OCI-LY7 (cell line): ENCODE measurements at regions not wholly inside any gene's neighbourhood (a gene's known extent, or its start where the extent isn't known, plus 50 kb on each side); places are given as distances from the start of the nearest gene placed in this dataset.

Source experiments
- BruUV-seq: library from RNA; stranded (reverse); fragments of 400-500 nt; replicated peaks from 2 replicates; lab custom pipeline; 2021; lab: Mats Ljungman, UMichigan
- CTCF ChIA-PET: fragments of 300-600 bp; sonication (Branson Sonifier 250); formaldehyde crosslinking; loops from one replicate; lab custom pipeline; 2022; ENCODE audit warnings: antibody characterized with exemption; ENCODE audit not compliant: unreplicated experiment; lab: Charles Lee
- POLR2A ChIA-PET: fragments of 300-600 bp; sonication (Branson Sonifier 250); formaldehyde crosslinking; loops from one replicate; lab custom pipeline; 2022; ENCODE audit warnings: antibody characterized with exemption; lab: Charles Lee
- DNase-seq: peaks from one replicate; pipeline ENCODE4 v3.0.0-alpha.2; 2015; ENCODE audit warnings: low spot score
- H2AFZ ChIP-seq: fragments of 200-600 bp; sonication (generic), shearing (Covaris generic); 2 replicates; pipeline ENCODE4 v1.6.1; 2014; ENCODE audit warnings: mild to moderate bottlenecking, antibody characterized with exemption, low read length, moderate library complexity
- H3K27ac ChIP-seq: fragments of 200-600 bp; sonication (generic); 2 replicates; pipeline ENCODE4 v1.5.1; 2014; ENCODE audit warnings: mixed run types, low read depth, mild to moderate bottlenecking, moderate library complexity, low read length, inconsistent platforms; ENCODE audit not compliant: poor library complexity, severe bottlenecking
- H3K36me3 ChIP-seq: fragments of 200-600 bp; sonication (generic); 2 replicates; pipeline ENCODE4 v1.6.1; 2014; ENCODE audit warnings: mild to moderate bottlenecking, antibody characterized with exemption, low read length, moderate library complexity, mixed read lengths; ENCODE audit not compliant: insufficient read depth
- H3K4me1 ChIP-seq: fragments of 200-600 bp; sonication (generic); 2 replicates; pipeline ENCODE4 v1.5.1; 2014; ENCODE audit warnings: mild to moderate bottlenecking, low read length; ENCODE audit not compliant: insufficient read depth, poor library complexity, severe bottlenecking
- H3K4me2 ChIP-seq: fragments of 200-600 bp; sonication (generic); 2 replicates; pipeline ENCODE4 v1.6.1; 2014; ENCODE audit warnings: mild to moderate bottlenecking, low read length
- H3K4me3 ChIP-seq: fragments of 200-600 bp; sonication (generic); 2 replicates; pipeline ENCODE4 v1.5.1; 2014; ENCODE audit warnings: mild to moderate bottlenecking, low read depth, low read length; ENCODE audit not compliant: poor library complexity, severe bottlenecking
- H3K79me2 ChIP-seq: fragments of 200-600 bp; sonication (generic); 2 replicates; pipeline ENCODE4 v1.6.1; 2016; ENCODE audit warnings: low read depth, mild to moderate bottlenecking, low read length, moderate library complexity, mixed read lengths; ENCODE audit not compliant: insufficient read depth
- H3K9me2 ChIP-seq: fragments of 200-600 bp; sonication (generic); 2 replicates; pipeline ENCODE4 v1.6.1; 2016; ENCODE audit warnings: mild to moderate bottlenecking, low read length, mixed read lengths; ENCODE audit not compliant: insufficient read depth
- H3K9me3 ChIP-seq: fragments of 200-600 bp; sonication (generic); 2 replicates; pipeline ENCODE4 v1.6.1; 2014; ENCODE audit warnings: mild to moderate bottlenecking, mixed run types, low read length, mixed read lengths
- H4K20me1 ChIP-seq: fragments of 200-600 bp; sonication (generic); 2 replicates; pipeline ENCODE4 v1.6.1; 2014; ENCODE audit warnings: mild to moderate bottlenecking, antibody characterized with exemption, low read length, moderate library complexity, mixed read lengths; ENCODE audit not compliant: insufficient read depth
- EZH2phosphoT487 ChIP-seq: fragments of 200-600 bp; sonication (generic); IDR thresholded peaks from 2 replicates; pipeline ENCODE4 v1.6.1; 2018; ENCODE audit warnings: low read depth, borderline replicate concordance, mild to moderate bottlenecking, mixed run types, antibody characterized with exemption, low read length, moderate library complexity, mixed read lengths
- intact Hi-C: fragments of 100-400 bp; cut with micrococcal nuclease; formaldehyde crosslinking; loops from one replicate; pipeline ENCODE4 v1.10.0; 2022; ENCODE audit not compliant: unreplicated experiment
- TF ChIP-seq, protein P1 (sequence below): fragments of 200-600 bp; sonication (generic); conservative IDR thresholded peaks from 2 replicates; pipeline ENCODE4 v1.5.1; 2014; ENCODE audit warnings: mild to moderate bottlenecking, antibody characterized with exemption, low read length, moderate library complexity, mixed read lengths

DNA sequence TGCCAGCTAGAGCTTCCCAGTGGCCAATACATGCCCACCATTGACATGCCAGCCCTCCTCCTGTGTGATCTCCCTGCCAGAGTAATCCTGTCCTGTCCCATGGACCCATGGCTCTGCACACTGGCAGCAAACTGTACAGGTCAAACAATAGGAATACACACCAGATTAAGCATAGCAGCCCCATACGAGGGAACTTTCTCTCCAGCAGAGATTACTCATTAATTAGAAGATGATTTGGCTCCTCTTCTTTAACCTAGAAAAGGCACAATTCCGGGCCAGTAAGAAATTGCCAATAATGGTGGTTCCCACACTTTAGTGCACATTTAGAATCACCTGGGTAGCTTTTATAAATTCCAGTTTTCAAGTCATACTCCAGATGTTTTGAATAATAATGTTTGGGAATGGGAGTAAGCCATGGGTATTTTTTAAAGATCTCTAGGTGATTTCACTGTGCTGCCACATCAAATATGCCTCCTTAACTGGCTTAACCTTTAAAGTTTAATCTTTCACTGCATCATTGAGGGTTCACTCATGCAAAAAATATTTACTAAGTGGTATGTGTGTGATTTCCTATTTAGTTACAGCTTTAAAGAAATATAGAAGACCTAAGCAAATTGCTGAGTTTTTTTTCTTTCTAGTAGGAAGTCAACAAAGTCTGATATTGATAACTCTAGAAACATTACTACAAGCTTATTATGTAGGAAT, 277.6 kb upstream of the NWD2 start:
- ChIA-PET CTCF (no interaction called here), POLR2A (no interaction called here)
- no peaks in the 10 kb centered on the region for H3K9me3 ChIP-seq
- H3K4me2 ChIP-seq: no peak overlapping the region
- H3K9me2 ChIP-seq: no peaks in the 10 kb centered on the region; the same call in 1 of the 2 replicates
- no peak overlapping the region for H3K4me3 ChIP-seq
- TF ChIP-seq, protein P1, sequence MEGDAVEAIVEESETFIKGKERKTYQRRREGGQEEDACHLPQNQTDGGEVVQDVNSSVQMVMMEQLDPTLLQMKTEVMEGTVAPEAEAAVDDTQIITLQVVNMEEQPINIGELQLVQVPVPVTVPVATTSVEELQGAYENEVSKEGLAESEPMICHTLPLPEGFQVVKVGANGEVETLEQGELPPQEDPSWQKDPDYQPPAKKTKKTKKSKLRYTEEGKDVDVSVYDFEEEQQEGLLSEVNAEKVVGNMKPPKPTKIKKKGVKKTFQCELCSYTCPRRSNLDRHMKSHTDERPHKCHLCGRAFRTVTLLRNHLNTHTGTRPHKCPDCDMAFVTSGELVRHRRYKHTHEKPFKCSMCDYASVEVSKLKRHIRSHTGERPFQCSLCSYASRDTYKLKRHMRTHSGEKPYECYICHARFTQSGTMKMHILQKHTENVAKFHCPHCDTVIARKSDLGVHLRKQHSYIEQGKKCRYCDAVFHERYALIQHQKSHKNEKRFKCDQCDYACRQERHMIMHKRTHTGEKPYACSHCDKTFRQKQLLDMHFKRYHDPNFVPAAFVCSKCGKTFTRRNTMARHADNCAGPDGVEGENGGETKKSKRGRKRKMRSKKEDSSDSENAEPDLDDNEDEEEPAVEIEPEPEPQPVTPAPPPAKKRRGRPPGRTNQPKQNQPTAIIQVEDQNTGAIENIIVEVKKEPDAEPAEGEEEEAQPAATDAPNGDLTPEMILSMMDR: no peak
- TF ChIP-seq EZH2phosphoT487: no peak
- no peaks in the 10 kb centered on the region for H4K20me1 ChIP-seq
- H3K27ac ChIP-seq: no peak overlapping the region
- no peaks in the 10 kb centered on the region for H3K4me1 ChIP-seq
- no peaks in the 10 kb centered on the region for H3K36me3 ChIP-seq
- intact Hi-C loops: no loop called here
- H2AFZ ChIP-seq: no peak overlapping the region
- no TSS peak for BruUV-seq
- H3K79me2 ChIP-seq: no peaks in the 10 kb centered on the region
- no peak for DNase-seq

DNA sequence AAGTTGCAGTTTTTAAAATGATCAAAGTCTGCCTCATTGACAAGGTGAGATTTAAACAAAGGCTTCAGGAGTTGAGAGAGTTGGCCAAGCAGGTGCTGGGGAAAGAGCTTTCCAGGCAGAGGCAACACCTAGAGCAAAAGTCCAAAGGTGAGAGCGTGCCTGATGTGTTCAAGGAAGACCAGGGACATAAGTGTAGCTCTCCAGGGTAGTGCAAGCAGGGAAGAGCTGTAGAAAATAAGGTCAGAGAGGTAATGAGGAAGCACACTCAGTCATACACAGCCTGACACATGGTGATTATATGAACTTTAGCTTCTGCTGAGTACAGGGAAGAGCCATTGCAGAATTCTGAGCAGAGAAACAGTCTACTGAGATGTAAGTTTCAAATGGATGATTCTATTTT, 265.0 kb upstream of the NWD2 start:
- ChIA-PET POLR2A (no interaction called here), CTCF (no interaction called here)
- intact Hi-C loops: no loop called here
- no peaks in the 10 kb centered on the region for H3K79me2 ChIP-seq
- H2AFZ ChIP-seq: no peak overlapping the region
- no peak for DNase-seq
- no peak for TF ChIP-seq EZH2phosphoT487
- TF ChIP-seq, protein P1: no peak
- H3K27ac ChIP-seq: no peak overlapping the region
- H3K9me3 ChIP-seq: no peaks in the 10 kb centered on the region
- BruUV-seq: no TSS peak
- H3K4me2 ChIP-seq: no peak overlapping the region
- H4K20me1 ChIP-seq: no peaks in the 10 kb centered on the region
- no peak overlapping the region for H3K4me3 ChIP-seq
- no peaks in the 10 kb centered on the region for H3K36me3 ChIP-seq
- no peaks in the 10 kb centered on the region for H3K4me1 ChIP-seq
- H3K9me2 ChIP-seq: no peaks in the 10 kb centered on the region

DNA sequence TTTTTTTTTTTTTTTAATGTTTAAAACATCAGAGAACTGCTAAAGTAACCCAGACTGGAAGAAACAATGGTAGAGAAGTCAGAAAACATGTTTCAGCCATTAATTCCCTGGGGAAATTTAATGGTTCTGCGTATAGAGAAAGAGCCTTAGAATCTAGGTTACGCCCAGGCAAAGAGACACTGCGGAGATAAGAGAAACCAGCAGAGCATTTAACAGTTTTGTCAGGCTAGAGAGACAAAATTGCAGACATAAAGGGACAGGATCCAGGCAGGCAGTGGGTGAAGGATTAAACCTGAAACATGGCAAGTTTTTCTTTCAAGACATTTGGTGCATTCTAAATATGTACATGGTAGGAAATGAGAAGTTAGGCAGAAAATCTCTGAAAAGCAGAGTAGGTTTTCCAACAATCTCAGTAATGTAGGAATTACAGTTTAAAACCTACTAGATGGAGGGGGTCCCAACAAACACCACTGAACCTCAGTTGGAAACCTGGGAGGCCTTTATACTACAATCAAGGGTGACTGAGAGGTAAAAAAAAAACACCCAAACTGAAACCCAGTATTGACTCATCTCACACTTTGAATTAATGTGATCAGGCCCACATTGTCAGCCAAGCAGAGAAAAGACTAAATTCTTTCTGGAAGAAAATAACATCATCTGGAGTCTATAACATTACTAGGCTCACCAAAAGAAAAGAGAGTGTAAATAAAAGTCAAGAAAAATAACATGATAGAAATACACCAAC, 254.2 kb upstream of the NWD2 start:
- H3K9me3 ChIP-seq: no peaks in the 10 kb centered on the region
- intact Hi-C loops: no loop called here
- no peaks in the 10 kb centered on the region for H3K4me1 ChIP-seq
- CTCF ChIA-PET: no interaction called here
- H3K9me2 ChIP-seq: no peaks in the 10 kb centered on the region
- H3K4me3 ChIP-seq: no peak overlapping the region
- no peak overlapping the region for H3K27ac ChIP-seq
- no peak overlapping the region for H3K4me2 ChIP-seq
- no TSS peak for BruUV-seq
- no peaks in the 10 kb centered on the region for H4K20me1 ChIP-seq
- DNase-seq: no peak
- H3K36me3 ChIP-seq: no peaks in the 10 kb centered on the region
- TF ChIP-seq EZH2phosphoT487: no peak
- TF ChIP-seq, protein P1: no peak
- no peak overlapping the region for H2AFZ ChIP-seq
- POLR2A ChIA-PET: no interaction called here
- H3K79me2 ChIP-seq: no peaks in the 10 kb centered on the region
